Epithelial cell of esophagus (primary cell): ENCODE measurements at regions not wholly inside any gene's neighbourhood (a gene's known extent, or its start where the extent isn't known, plus 50 kb on each side); places are given as distances from the start of the nearest gene placed in this dataset.
"Not testable (repeated sequence)": the region's sequence is repeated elsewhere in the genome, so short reads cannot be mapped to it uniquely, and the experiment has no call there.

Experiments
- DNase-seq: peaks from one replicate; pipeline ENCODE4 v3.0.0; 2010; ENCODE audit warnings: low read depth
- H3K4me3 ChIP-seq: 2 replicates; pipeline ENCODE4 v1.5.1; 2011; ENCODE audit warnings: mild to moderate bottlenecking, low read length, control low read depth
- TF ChIP-seq, protein P1 (sequence below): IDR thresholded peaks from 2 replicates; pipeline ENCODE4 v1.5.1; 2011; ENCODE audit warnings: low read depth, mild to moderate bottlenecking, low read length, control low read depth, inconsistent platforms; ENCODE audit not compliant: insufficient read depth; ENCODE audit errors: missing control alignments

DNA sequence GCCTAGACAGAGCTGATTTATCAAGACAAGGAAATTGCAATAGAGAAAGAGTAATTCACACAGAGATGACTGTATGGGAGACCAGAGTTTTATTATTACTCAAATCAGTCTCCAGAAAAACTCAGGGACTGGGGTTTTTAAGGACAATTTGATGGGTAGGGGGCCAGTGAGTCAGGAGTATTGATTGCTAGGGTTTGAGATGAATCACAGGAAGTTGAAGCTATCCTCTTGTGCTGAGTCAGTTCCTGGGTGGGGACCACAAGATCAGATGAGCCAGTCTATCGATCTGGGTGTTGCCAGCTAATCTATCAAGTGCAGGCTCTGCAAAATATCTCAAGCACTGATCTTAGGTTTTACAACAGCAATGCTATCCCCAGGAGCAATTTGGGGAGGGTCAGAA is 87.4 kb upstream of the TGIF2LY start:
- H3K4me3 ChIP-seq, DNase-seq: not testable (repeated sequence)

DNA sequence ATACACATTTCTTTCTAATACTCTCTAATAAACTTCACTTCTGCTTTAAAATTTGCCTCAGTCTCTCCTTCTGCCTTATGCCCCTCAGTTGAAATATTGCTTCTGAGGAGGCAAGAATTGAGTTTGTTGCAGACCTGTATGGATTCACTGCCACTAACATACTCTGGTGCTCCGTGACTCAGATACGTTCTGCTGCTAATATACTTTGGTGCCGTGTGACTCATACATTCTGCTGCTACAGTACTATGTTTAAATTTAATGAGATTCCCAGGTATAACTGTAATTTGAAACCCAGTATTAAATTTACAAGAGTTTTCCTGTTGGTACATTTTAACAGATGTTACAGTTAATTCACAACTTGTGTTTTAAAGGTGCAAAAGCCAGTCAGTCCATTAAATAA is 84.3 kb upstream of the TGIF2LY start:
- not testable (repeated sequence) for DNase-seq

DNA sequence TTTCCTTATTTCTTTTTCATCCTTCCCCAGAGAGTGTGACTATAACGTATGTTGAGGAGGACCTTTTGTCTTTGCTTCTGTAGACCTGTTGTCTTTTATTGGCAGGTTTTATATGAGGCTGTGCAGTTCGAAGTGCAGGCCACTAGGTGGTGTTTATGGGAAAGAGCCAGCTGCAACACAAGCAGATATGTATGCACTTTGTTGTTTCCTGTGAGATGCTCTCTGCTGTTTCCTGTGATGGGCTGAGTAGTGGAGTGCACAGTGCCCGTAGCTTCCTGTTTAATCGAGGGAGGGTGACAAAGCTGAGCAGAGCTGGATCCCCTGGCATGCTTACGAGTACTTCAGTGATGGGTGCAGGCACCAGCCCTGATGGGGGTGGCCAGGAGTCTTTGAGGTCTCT is 51.8 kb upstream of the TGIF2LY start:
- not testable (repeated sequence) for H3K4me3 ChIP-seq
- peak; percentile 6 for DNase-seq
- TF ChIP-seq, protein P1, sequence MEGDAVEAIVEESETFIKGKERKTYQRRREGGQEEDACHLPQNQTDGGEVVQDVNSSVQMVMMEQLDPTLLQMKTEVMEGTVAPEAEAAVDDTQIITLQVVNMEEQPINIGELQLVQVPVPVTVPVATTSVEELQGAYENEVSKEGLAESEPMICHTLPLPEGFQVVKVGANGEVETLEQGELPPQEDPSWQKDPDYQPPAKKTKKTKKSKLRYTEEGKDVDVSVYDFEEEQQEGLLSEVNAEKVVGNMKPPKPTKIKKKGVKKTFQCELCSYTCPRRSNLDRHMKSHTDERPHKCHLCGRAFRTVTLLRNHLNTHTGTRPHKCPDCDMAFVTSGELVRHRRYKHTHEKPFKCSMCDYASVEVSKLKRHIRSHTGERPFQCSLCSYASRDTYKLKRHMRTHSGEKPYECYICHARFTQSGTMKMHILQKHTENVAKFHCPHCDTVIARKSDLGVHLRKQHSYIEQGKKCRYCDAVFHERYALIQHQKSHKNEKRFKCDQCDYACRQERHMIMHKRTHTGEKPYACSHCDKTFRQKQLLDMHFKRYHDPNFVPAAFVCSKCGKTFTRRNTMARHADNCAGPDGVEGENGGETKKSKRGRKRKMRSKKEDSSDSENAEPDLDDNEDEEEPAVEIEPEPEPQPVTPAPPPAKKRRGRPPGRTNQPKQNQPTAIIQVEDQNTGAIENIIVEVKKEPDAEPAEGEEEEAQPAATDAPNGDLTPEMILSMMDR = peak; percentile 11

More for the DNA sequence above, 84.3 kb upstream of the TGIF2LY start:
- H3K4me3 ChIP-seq = not testable (repeated sequence)
